K562 (cell line): ENCODE measurements at regions not wholly inside any gene's neighbourhood (a gene's known extent, or its start where the extent isn't known, plus 50 kb on each side); places are given as distances from the start of the nearest gene placed in this dataset.

Experiments used
- ATAC-seq: fragments of 200-7000 bp; cut with Tn5 transposase; 3 replicates; pipeline ENCODE4 v1.9.1; 2020; ENCODE audit warnings: moderate library complexity
- BruUV-seq: library from RNA; stranded (reverse); fragments of 400-500 nt; replicated peaks from 2 replicates; lab custom pipeline; 2021; lab: Mats Ljungman, UMichigan
- CTCF ChIA-PET: fragments of 300-600 bp; formaldehyde crosslinking; extraction: SDS; loops from one replicate; lab custom pipeline; 2021; ENCODE audit warnings: low intra/inter-chr PET ratio; lab: Yijun Ruan, JAX
- POLR2A ChIA-PET: fragments of 300-600, 350-650 bp; sonication (Branson Sonifier 250); formaldehyde crosslinking; extraction: SDS; loops from one replicate; lab custom pipeline; 2021; ENCODE audit warnings: antibody characterized with exemption, inconsistent platforms; lab: Yijun Ruan, JAX
- DNase-seq, 4 experiments: peaks; one replicate each; pipeline versions ENCODE4 v3.0.0 to v3.0.0-alpha.2; 2011 to 2018; ENCODE audit warnings: low spot score in 3 of 4, mixed read lengths in 3 of 4; ENCODE audit errors: extremely low read depth in 1 of 4
- FAIRE-seq: peaks from 2 replicates; lab custom pipeline; 2011; peaks lifted over from hg19 to GRCh38; lab: Jason Lieb, UNC
- H2AFZ ChIP-seq: 2 replicates; pipeline ENCODE4 v1.6.0; 2011; ENCODE audit warnings: low read depth, low read length, control low read depth, inconsistent platforms
- H3K27ac ChIP-seq: fragments of 200-600 bp; 3 replicates; pipeline ENCODE4 v1.8.0; 2011; ENCODE audit warnings: low read depth, mild to moderate bottlenecking, control low read depth, inconsistent platforms, low read length, moderate library complexity, mixed read lengths; ENCODE audit errors: extremely low read depth
- H3K27me3 ChIP-seq, 2 experiments: fragments of 300-600 bp in 1 of 2; 2 replicates in 1 of 2; 3 replicates in 1 of 2; pipeline versions ENCODE4 v1.6.0 to v1.8.0; 2011; ENCODE audit warnings: inconsistent platforms in 2 of 2, low read length in 2 of 2, mild to moderate bottlenecking in 1 of 2, mixed read lengths in 1 of 2, moderate library complexity in 1 of 2; ENCODE audit not compliant: control insufficient read depth in 2 of 2, insufficient read depth in 2 of 2
- H3K36me3 ChIP-seq: fragments of 300-600 bp; 3 replicates; pipeline ENCODE4 v1.8.0; 2011; ENCODE audit warnings: mild to moderate bottlenecking, low read length, inconsistent platforms; ENCODE audit not compliant: control insufficient read depth, insufficient read depth
- H3K4me1 ChIP-seq, 2 experiments: fragments of 200-600 bp in 1 of 2; replicated peaks in 1 of 2; 2 replicates in 1 of 2; 3 replicates in 1 of 2; pipeline versions ENCODE4 v1.5.1 to v1.8.0; 2011; ENCODE audit warnings: inconsistent platforms in 2 of 2, low read length in 2 of 2, mild to moderate bottlenecking in 1 of 2, mixed read lengths in 1 of 2, moderate library complexity in 1 of 2; ENCODE audit not compliant: control insufficient read depth in 2 of 2, insufficient read depth in 2 of 2
- H3K4me2 ChIP-seq: 2 replicates; pipeline ENCODE4 v1.6.1; 2011; ENCODE audit warnings: low read length, control low read depth, inconsistent platforms, mixed read lengths; ENCODE audit not compliant: insufficient read depth
- H3K4me3 ChIP-seq: fragments of 200-600 bp; sonication (generic), shearing (Covaris generic); 2 replicates; pipeline ENCODE4 v1.5.1; 2016; ENCODE audit warnings: control low read depth, inconsistent platforms
- H3K79me2 ChIP-seq: fragments of 200-600 bp; 3 replicates; pipeline ENCODE4 v1.8.0; 2011; ENCODE audit warnings: low read length, inconsistent platforms; ENCODE audit not compliant: control insufficient read depth, insufficient read depth
- H3K9ac ChIP-seq, 2 experiments: 2 replicates each; pipeline versions ENCODE4 v1.6.0 to v1.6.1; 2011; ENCODE audit warnings: low read depth in 2 of 2, low read length in 2 of 2, control low read depth in 1 of 2, inconsistent platforms in 1 of 2, mild to moderate bottlenecking in 1 of 2, mixed read lengths in 1 of 2; ENCODE audit not compliant: insufficient read depth in 1 of 2
- H3K9me1 ChIP-seq: one replicate; pipeline ENCODE4 v1.6.0; 2011; ENCODE audit warnings: inconsistent platforms, mild to moderate bottlenecking, low read length, moderate library complexity; ENCODE audit not compliant: control insufficient read depth, insufficient read depth
- H3K9me3 ChIP-seq: replicated peaks from 2 replicates; pipeline ENCODE4 v1.5.1; 2011; ENCODE audit warnings: low read depth, low read length, inconsistent platforms; ENCODE audit not compliant: control insufficient read depth, insufficient read depth
- H4K20me1 ChIP-seq: replicated peaks from 2 replicates; pipeline ENCODE4 v1.6.1; 2011; ENCODE audit warnings: low read length, inconsistent platforms, mixed read lengths; ENCODE audit not compliant: control insufficient read depth, insufficient read depth
- BHLHE40 ChIP-seq: IDR thresholded peaks from 2 replicates; pipeline ENCODE4 v1.6.1; 2011; ENCODE audit warnings: low read length, improper control_type of control experiment
- CTCF ChIP-seq, 3 experiments: IDR thresholded peaks in 2 of 3; conservative IDR thresholded peaks in 1 of 3; 2 replicates each; pipeline ENCODE4 v1.5.1; 2011 to 2012; ENCODE audit warnings: low read length in 3 of 3, mild to moderate bottlenecking in 3 of 3, control low read depth in 2 of 3, improper control_type of control experiment in 1 of 3, inconsistent platforms in 1 of 3, low read depth in 1 of 3, mixed read lengths in 1 of 3, moderate library complexity in 1 of 3; ENCODE audit not compliant: insufficient read depth in 2 of 3
- ZBTB40 ChIP-seq, 2 experiments: fragments of 450-650 bp in 1 of 2; sonication (generic) in 1 of 2; formaldehyde crosslinking in 1 of 2; IDR thresholded peaks; 2 replicates each; pipeline versions ENCODE4 v1.7.1 to v1.9.0; 2016 to 2022; ENCODE audit warnings: inconsistent platforms in 1 of 2, mild to moderate bottlenecking in 1 of 2, missing genetic modification reagents in 1 of 2
- ZNF24 ChIP-seq: fragments of 450-650 bp; IDR thresholded peaks from 2 replicates; pipeline ENCODE4 v1.6.1; 2016
- WGBS: fragments of 100-300 bp; shearing (Covaris generic); methylation state at CpG from one replicate; pipeline ENCODE4 v1.1.6; 2016; ENCODE audit warnings: low coverage, mixed read lengths; ENCODE audit not compliant: insufficient coverage; ENCODE audit errors: missing lambda C conversion rate; 5-methylcytosine and 5-hydroxymethylcytosine counted together
- in situ Hi-C: fragments of 300-500 bp; cut with MboI; formaldehyde crosslinking; loops from 4 replicates; pipeline ENCODE4 v1.15.0; 2018; ENCODE audit warnings: inconsistent platforms, mixed read lengths
- intact Hi-C: fragments of 100-400 bp; cut with micrococcal nuclease; formaldehyde crosslinking; loops from 2 replicates; pipeline ENCODE4 v1.14.2; 2022

- TF ChIP-seq CTCF (IDR thresholded peaks at IDR 0.05 in 2 of 3, conservative IDR thresholded peaks at IDR 0.05 in 1 of 3; ENCODE audit: insufficient read depth in 2 of 3, low read depth in 1 of 3, low read length in 3 of 3): no peak
- no peak for TF ChIP-seq BHLHE40
These were observed 185.0 kb upstream of the NRXN3 start (continued) for GRCh38 chr14:77985211-77985615.

GRCh38 chr14:77986773-77987172 is 183.4 kb upstream of the NRXN3 start:
- intact Hi-C loops (no loop called here), in situ Hi-C loops (no loop called here)
- DNase-seq (no peak), ATAC-seq (no peak), FAIRE-seq (no peak)
- H3K9me3 ChIP-seq: no peaks in the 10 kb centered on the region
- H3K36me3 ChIP-seq: no peaks in the 10 kb centered on the region
- H3K9me1 ChIP-seq: no peaks in the 10 kb centered on the region
- H3K79me2 ChIP-seq: no peaks in the 10 kb centered on the region
- H2AFZ ChIP-seq: no peak overlapping the region
- H3K4me3 ChIP-seq: no peak overlapping the region
- H3K27ac ChIP-seq: no peak overlapping the region
- no TSS peak for BruUV-seq
- CTCF ChIA-PET: interaction anchor here (0.6 kb wide), 1 partner anchor 947 kb away, joined by 6 read pairs; no protein-coding TSS in a partner anchor
- H4K20me1 ChIP-seq: no peaks in the 10 kb centered on the region
- no peaks in the 10 kb centered on the region; a peak in 1 of 5 replicates for H3K4me1 ChIP-seq
- H3K27me3 ChIP-seq: no peaks in the 10 kb centered on the region
- WGBS: 22% methylated on average over 1 of the region's 1 CpG
- no peak overlapping the region for H3K9ac ChIP-seq
- TF ChIP-seq ZBTB40 (IDR thresholded peaks at IDR 0.05): peak; percentile 90
- TF ChIP-seq ZBTB40 (CRISPR knock-in tag; IDR thresholded peaks at IDR 0.05): peak; percentile 73
- TF ChIP-seq ZNF24: no peak
- POLR2A ChIA-PET: interaction anchor here (1.1 kb wide), 1 partner anchor 8 kb away, joined by 3 read pairs; no protein-coding TSS in a partner anchor
- H3K4me2 ChIP-seq: no peak overlapping the region
